Middle frontal gyrus (tissue), 1 donor: ENCODE measurements at regions not wholly inside any gene's neighbourhood (a gene's known extent, or its start where the extent isn't known, plus 50 kb on each side); places are given as distances from the start of the nearest gene placed in this dataset.

Source experiments
- DNase-seq: peaks from one replicate; pipeline ENCODE4 v3.0.0-alpha.2; 2015; ENCODE audit warnings: low spot score; ENCODE audit errors: extremely low spot score

DNA sequence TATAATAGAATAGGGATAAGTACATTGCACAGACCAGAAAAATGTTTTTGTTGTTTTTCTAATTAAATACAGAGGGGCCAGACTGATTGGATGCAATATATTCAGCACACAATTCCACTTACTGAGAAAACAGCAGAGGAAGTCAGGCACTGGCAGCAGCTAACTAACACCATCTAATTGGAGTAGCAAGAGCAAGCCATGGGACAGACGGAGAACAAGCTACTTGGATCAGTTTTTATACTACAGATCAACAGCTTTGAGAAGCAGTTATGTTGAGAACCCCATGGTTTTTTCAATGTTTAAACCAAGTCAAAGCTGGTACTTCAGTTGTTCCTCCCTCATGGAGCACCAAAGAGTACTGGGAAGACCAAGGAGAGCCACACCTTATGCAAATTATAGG, 1249.4 kb downstream of the LRFN5 start:
- no peak for DNase-seq

DNA sequence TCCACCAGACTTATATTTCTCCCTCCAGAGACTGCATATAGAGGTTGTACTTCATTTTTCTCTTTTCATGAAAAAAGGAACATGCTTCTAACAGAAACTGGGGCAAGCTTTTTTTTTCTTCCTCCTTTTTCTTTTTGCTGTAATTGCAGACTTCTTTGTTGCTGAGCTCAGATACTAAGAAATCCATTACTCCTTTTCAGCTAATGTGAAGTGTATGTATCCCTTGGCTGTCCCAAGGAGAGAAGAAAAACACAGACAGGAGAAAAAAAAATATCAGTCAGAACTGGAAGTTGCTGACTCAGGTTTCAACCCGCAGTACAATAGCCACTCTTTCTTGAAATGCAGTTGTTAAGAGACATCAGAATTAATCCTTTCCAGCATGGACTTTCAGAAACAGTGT, 1248.4 kb downstream of the LRFN5 start:
- no peak for DNase-seq

DNA sequence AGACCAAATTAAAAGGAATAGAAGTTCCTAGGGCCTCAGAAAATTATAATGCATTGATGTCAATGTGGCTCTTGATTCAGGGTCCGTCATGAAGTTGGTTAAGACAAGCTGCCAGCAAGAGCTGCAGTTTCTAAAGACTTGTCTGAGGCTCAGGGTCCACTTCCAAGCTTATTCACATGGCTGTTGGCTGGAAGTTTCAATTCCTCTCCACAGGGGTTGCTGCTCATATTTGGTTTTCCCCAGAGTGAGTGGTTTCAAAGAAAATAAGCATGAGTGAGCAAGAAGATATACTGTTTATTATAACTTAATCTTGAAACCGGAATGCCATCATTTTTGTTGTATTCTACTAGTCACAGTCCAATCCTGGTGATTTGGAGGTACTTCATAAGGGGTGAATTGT, 1247.4 kb downstream of the LRFN5 start:
- DNase-seq = no peak

DNA sequence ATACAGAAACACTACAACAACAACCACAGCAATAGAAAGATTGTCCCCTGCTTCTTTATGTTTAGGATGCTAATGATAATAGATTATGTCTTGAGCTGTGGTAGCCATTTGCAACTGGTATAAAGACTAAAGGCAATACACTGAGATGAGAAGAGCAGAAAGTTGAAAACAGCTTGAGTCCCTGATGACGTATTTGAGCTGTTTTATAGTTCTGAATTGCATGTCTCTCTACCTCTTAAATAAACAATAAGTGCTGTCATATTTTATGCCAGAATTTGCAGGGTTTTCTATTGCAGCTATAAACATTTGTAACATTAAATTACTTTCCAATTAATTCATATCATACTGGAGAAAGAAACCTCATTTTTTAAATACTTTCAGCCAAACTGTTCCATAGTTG, 1242.0 kb downstream of the LRFN5 start:
- no peak for DNase-seq

DNA sequence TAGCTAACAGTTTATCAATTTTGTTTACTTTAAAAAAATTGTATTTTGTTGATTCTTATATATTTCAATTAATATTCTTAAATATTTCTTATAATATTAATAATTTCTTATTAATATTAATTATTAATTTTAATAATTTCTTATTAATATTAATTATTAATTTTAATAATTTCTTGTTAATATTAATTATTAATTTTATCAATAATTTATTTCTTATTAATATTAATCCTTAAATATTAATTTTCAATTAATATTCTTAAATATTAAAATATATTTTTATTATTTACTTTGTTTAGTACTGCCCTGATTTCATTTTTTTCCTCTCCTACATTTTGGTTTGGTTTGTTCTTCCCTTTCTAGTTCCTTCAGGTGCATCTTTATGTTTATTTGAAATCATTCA, 1208.1 kb downstream of the LRFN5 start:
- no peak for DNase-seq

DNA sequence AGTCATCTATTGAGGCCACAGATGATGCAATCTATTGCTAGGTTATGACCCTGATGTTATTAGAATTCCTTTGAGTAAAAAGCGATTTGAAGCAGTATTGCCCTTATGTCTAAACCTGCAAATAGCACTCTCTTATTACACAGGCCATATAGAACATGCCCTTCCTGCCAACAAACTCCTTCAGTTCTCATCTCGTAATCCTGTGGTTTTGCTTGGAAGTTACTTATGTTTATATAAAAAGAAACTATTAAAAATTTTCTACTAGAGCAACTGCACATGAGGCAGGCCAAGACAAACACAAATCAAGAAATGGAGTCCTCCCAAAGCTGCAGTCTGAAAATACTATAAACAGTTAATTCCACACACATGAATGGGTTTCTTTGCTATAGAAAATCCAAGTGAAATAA, 1200.2 kb downstream of the LRFN5 start:
- no peak for DNase-seq

DNA sequence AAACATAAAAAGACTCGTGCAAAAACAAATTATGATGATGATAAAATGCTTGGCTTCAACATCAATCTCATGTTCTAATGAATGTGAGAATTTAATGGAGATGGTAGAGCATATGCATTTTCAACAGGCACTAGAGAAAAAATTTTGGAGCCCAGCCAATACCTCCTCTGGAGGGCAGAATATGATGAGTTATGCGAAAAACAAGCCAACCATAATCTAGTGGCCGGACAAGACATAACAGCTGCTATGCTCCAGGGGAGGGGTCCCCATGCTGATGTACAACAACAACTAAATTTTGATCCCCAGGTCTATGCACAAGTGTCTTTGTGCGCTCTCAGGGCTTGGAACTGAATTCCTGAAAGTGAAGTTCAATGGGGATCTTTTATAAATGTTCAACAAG, 1197.5 kb downstream of the LRFN5 start:
- DNase-seq = no peak

DNA sequence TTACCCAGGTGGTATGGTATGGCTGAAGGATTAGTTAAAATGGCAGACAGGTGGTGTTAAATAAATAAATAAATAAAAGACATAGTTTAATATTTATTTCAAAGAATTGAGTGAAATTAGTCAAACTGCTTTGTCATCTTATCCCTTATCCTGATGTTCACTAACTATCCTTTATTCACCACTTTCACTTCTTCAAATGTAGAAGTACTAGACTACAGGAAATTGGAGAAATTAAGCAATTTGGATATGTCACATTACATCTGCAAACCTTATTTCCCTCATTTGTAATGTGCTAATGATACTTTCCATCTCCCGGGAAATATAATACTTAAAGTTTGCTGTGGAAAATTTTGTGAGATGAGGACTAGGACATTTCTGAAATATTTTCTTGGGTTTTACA, 1195.7 kb downstream of the LRFN5 start:
- DNase-seq = no peak

DNA sequence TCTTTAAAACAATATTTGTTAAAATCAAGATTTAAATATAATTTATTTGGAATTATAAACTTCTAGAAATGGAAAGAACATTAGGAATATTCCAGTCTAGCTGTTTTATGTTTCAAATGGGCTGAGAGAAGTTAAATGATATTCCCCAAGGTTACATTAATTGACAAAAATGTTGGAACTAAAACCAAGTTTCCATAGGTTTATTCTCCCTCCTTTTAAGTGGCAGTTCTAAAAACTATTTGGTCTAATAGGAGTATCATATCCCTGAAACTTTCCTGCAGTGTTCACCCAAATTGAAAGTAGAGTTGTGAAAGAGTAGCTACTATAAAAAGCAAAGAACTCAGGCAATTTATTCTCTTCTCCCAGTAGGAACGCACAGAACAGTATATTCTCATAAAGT, 1185.5 kb downstream of the LRFN5 start:
- no peak for DNase-seq

DNA sequence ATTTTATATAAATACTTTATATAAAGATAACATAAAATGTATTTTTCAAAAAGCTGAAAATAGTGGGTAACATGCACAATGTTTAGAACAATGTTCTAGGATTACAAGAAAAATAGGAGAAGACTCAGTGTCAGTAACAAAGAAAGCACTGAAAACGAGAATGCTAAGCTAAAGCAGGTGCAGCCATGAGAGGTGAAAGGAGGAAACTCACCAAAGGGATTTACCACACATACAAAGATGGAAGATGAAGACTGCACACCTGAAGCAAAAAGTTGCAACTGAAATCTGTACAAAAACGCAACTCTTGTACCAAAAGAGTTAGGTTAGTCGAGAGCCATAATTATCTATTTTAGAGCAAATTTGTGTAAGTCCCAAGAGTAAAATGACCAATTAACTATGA, 1176.1 kb downstream of the LRFN5 start:
- no peak for DNase-seq

DNA sequence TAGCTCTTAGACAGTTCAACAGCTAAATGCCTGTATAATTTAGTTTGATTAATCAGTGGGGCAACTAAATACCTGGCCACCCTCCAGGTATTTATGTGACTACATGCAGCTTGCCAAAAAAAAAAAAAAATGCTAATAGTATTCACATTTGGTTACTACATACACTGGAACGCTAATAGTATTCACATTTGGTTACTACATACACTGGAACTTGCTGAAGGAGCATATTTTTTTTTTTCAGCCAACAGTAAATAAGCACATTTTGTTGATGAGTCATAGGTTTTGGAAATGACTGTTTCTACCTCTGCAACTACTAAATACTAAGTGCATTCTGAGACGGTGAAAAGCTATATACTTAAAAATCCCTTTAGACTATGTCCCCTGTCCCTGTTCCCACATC, 1172.3 kb downstream of the LRFN5 start:
- DNase-seq = no peak

DNA sequence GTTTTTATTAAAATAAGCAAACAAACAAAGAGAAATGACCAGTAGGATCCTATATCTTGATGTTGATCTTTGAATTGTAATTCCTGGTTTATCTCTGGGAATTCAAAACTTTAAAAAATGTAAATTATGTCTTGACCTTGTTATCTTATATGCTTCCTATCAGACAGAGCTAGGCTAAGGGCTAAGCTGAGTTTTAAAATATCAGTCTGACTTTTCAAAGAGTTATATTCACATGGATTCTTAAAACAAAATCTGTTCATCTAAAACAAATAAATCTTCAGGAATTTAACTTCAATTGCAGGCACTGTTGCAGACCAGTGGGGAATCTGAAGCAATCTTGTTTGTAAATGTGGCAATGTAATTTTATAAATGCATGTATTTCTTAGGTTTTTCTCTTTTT, 1144.1 kb downstream of the LRFN5 start:
- no peak for DNase-seq

DNA sequence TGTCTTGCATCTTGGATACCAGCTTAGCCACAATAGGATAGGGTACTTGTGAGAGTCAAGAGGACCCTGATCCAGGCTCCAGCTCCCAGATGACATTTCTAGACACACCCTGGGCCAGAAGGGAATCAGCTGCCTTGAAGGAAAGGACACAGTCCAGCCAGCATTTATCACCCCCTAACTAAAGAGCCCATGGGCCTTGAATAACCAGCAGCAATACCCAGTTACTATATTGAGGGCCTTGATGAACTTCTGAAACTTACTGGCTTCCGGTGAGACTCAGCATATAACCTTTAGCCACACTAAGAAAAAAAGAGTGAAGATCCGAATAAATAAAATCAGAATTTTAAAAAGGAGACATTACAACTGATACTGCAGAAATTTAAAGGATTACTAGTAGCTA, 1135.4 kb downstream of the LRFN5 start:
- DNase-seq = no peak

DNA sequence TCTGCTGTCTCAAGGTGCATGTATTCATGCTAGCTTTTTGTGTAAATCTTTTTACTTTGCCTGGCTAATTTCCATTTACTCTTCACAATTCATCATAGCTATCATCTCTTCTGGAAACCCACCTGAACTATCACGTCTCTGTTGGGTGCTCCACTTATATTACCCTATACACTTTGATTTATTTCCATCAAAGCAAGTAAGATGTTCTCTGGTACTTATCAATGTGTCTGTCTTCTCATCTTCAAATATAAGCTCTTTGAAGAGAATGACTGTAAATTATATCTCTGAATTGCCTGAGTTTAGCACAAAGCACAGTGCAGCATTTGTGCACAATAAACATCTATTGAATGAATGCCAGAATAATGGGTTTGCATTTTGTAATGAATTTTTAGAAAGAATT, 1129.7 kb downstream of the LRFN5 start:
- no peak for DNase-seq

DNA sequence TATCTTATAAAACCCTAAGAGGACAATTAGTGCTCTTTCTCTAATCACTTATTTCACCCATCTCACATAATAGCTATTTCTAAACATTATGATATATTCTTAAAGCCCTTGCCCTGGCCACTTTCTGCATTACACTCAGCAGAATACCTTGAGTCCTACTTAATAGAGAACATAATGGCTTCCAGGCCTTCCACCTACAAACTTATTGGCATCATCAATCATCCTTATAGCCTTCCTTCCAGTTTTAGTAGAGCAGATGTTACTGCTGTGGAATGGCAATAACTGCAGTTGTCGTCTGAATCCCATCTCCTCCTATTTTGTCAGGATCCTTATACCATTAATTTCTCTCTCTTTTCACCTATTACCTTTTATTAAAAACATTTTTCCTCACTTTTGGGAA, 1127.4 kb downstream of the LRFN5 start:
- DNase-seq = no peak

DNA sequence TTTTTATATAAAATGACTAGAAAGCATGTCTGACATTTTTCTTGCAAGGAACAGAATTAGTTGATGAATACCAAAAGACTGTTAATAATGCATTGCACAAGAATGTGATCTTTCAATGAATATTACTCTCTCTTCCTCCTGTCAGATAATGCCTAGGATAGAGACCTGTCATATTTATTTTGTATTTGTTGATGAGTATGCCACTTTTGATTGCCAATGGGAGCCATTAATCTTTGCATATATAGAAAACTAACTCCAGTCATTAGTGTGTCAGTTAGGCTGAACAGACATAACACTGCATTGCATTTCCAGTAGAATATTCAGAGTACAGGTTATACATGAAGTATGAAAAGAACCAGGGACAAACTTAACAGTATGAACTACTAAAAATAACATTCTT, 1125.3 kb downstream of the LRFN5 start:
- DNase-seq = no peak

DNA sequence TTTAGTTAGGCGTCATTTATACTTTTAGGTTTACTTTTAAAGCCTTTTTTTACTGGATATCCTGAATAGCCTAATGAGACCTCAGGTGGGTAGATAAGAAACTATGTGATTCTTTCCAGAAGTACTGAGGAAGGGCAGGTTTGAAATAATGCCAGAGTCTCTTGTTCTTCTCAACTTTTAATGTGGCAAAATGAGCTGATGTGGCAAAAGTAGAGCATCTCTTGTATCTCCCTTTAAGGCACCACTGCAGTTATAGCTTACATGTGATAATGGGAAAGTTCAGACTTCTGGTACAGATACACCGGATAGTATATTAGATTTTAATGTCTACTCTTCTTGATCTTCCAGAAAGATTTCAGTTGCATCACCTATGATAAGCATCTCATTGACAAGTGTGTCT, 1124.8 kb downstream of the LRFN5 start:
- DNase-seq = no peak

DNA sequence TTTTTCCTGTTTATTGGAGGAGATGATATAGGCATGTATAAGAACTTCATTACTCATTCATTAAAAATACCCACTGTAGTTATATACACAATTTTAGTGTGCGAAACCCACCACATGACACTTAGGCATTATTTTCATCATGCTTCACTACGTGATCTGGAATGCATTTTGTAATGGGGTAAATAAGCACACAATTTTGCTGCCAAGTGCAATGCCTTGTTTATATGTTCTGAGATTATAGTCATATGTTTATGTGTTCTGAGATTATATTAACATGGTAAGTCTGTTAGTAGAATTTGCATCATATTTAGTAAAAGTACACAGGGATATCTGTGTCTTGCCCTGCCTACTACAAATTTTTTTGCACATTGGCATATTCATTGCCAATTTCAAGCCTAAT, 1123.0 kb downstream of the LRFN5 start:
- DNase-seq = no peak

DNA sequence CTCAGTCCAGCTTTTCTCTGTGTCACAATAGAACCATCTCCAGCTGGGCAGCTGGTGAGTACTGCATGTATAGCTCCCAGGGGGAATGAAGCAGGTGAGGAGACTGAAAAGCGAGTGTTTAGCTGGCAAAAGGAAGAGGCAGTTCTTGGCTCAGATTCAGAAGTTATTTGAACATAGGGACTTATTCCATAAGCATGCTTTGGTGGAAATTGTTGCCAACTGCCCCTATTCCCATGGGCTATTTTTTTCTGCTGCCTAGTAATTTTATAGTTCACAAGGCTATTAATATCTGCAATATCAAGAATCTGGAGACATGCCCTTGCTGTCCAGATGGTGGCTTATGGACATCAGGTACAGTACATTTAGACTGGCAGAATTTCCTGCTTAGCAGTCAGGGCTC, 1112.7 kb downstream of the LRFN5 start:
- no peak for DNase-seq

DNA sequence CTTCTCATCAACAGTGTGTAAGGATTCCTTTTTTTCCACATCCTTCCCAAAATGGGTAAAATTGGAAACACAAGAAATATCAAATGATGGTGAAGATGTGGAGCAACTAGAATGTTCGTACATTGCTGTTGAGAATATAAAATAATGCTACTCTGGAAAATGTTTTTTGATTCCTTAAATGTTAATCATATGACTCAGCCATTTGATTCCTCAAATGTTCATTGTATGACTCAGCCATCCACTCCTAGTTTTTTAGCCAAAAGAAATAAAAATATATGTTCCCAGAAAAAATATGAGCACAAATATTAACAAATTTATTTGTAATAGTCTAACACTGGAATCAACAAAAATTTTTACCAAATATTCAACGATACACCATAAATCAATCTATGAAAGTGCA, 1108.6 kb downstream of the LRFN5 start:
- no peak for DNase-seq

DNA sequence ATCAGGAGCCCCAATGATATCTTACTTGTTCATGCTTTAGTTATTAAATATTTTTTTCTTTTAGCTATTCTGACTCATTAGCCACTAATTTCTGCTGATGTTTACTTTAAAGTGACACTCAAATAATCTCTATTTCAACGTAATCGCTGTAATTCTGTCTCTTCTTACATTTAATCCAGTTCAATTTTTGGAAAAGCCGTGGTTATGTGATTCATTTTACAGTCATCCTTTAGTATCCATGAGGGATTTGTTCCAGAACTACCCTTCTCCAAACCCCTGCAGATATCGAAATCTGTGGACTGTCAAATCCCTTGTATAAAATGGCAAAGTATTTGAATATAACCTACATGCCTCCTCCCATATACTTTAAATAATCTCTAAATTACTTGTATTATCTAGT, 1103.4 kb downstream of the LRFN5 start:
- DNase-seq = no peak

DNA sequence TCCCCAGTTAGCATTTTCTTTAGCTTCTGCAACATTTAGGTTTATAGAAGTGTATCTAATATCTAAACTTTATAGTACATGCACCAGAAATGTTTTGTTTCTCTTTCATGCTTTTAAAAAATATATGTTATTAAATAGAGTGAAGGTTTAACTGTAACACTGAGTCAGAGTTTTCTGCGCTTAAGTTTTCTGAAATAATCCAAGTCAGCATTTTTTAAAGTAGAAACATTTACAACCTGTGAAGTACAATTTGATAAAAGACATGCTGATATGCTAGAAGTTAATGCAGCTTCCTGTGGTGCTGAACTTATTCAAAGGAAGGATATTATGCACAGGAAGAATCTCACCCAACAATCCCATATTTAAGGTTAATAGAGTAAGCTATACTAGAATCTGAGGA, 1096.8 kb downstream of the LRFN5 start:
- no peak for DNase-seq

DNA sequence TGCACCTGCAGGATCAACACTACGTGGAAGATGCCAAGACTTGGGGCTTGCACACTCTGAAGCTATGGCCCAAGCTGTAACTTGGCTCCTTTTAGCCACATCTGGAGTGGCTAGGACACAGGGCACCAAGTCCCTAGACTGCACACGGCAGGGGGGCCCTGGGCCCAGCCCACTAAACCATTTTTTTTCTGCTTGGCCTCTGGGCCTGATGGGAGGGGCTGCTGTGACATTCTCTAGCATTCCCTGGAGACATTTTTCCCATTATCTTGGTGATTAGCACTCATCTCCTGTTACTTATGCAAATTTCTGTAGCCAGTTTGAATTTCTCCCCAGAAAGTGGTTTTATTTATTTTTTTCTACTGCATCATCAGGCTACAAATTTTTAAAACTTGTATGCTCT, 1080.7 kb downstream of the LRFN5 start:
- no peak for DNase-seq

DNA sequence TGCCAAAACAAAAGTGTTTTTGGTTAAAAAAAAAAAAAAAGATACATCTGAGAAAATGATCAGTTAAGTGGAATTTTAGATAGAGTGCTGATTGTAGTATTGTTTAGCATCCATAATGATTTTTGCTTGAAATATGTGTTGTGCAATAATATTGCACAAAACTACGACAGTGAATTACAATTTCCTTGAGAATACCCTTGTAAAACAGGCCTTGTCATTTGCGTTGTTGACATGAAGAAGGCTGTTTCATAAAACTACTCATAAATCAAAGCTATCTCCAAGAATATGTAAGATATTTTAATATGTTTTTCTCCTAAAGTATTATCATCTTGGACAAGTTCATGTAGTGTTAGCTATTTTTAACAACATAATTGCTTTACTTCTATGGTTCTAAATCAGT, 1077.0 kb downstream of the LRFN5 start:
- DNase-seq = no peak

DNA sequence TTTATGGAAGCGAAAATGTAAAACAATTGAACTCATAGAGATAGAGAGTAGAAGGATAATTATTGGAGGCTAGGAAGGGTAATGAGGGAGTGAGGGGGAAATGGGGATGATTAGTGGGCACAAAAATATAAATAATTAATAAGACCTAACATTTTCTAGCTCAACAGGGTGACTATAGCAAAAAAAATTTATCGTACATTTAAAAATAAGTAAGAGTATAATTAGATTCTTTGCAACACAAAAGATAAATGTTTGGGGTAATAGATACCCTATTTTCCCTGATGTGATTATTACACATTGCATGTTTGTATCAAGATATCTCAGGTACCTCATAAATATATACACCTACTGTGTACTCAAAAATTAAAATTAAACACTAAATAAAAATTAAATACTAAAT, 1070.0 kb downstream of the LRFN5 start:
- no peak for DNase-seq
